ENCODE measurements at regions not wholly inside any gene's neighbourhood (a gene's known extent, or its start where the extent isn't known, plus 50 kb on each side); places are given as distances from the start of the nearest gene placed in this dataset.

- Histone ChIP-seq H3K27me3 (no peaks in the 10 kb centered on the region), H3K4me3 (no peak overlapping the region), H3K4me1 (no peaks in the 10 kb centered on the region), H3K27ac (no peak overlapping the region), H3K36me3 (no peaks in the 10 kb centered on the region), H3K9me3 (no peaks in the 10 kb centered on the region)
- DNase-seq (ENCODE audit: low spot score in 2 of 2): no peak
- intact Hi-C loops (cut with DNase I; ENCODE audit: low total_unique reads): no loop called here
- TF ChIP-seq CTCF (IDR thresholded peaks at IDR 0.05) (no peak), POLR2AphosphoS5 (IDR thresholded peaks at IDR 0.05) (no peak), POLR2A (IDR thresholded peaks at IDR 0.05) (no peak)
These were observed 59.8 kb downstream of the MRPS30 start for GRCh38 chr5:44868541-44868940.

- Histone ChIP-seq H3K27me3 (no peaks in the 10 kb centered on the region), H3K27ac (no peak overlapping the region), H3K36me3 (no peaks in the 10 kb centered on the region), H3K4me3 (no peak overlapping the region), H3K9me3 (no peaks in the 10 kb centered on the region), H3K4me1 (no peaks in the 10 kb centered on the region)
- TF ChIP-seq CTCF (IDR thresholded peaks at IDR 0.05) (no peak), POLR2A (IDR thresholded peaks at IDR 0.05) (no peak)
- intact Hi-C loops (cut with DNase I; ENCODE audit: low total_unique reads): no loop called here
- DNase-seq (ENCODE audit: low spot score in 2 of 2): no peak
These were observed 61.2 kb downstream of the MRPS30 start for GRCh38 chr5:44869928-44870327.

DNA sequence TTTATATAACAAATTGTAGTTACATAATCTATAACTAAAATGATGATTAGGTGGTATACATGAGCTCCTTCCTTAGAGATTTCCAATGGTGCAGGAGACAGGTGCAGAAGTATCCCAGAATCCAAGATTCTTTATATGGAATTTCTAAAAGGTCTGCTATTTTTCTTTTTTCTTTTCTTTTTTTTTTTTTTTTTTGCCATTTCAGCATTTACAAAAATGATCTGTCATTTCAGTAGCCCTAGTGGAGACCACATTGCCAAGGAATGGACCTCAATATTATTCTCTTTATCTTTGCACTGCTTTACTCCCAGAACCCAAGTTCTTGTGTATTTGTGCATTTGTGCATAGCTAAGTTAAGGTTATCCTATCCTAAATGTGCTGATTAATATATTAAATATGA lies 61.7 kb downstream of the MRPS30 start:
- Histone ChIP-seq H3K27ac (no peak overlapping the region), H3K4me1 (no peaks in the 10 kb centered on the region), H3K36me3 (no peaks in the 10 kb centered on the region), H3K4me3 (no peak overlapping the region), H3K27me3 (no peaks in the 10 kb centered on the region), H3K9me3 (no peaks in the 10 kb centered on the region)
- DNase-seq (ENCODE audit: low spot score in 2 of 2): no peak
- intact Hi-C loops (cut with DNase I; ENCODE audit: low total_unique reads): no loop called here
- TF ChIP-seq POLR2AphosphoS5 (IDR thresholded peaks at IDR 0.05) (no peak), CTCF (IDR thresholded peaks at IDR 0.05) (no peak), POLR2A (IDR thresholded peaks at IDR 0.05) (no peak)

DNA sequence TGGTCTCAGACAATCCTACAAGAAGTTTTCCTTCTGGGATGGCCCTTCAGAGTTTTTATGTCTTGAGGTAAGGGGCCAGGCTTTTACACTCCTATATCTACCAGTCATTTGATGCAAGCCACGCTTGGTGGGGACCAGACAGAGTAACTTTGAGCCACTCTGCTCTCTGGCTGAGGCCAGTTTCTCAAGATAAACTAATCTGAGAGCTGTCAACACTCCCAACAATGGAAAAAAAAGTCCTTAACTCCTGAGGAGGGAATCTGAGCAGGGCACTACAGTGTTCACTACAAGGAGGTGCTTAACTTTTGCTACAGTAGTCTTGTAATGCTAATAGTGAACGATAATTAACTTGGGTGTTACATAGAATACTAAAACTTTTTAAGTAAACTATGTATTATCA lies 62.7 kb downstream of the MRPS30 start:
- TF ChIP-seq POLR2AphosphoS5 (IDR thresholded peaks at IDR 0.05) (no peak), CTCF (IDR thresholded peaks at IDR 0.05) (no peak), POLR2A (IDR thresholded peaks at IDR 0.05) (no peak)
- H3K36me3 ChIP-seq: no peaks in the 10 kb centered on the region
- intact Hi-C loops (cut with DNase I; ENCODE audit: low total_unique reads): no loop called here
- no peaks in the 10 kb centered on the region for H3K27me3 ChIP-seq
- no peak overlapping the region for H3K4me3 ChIP-seq
- H3K27ac ChIP-seq: no peak overlapping the region
- no peaks in the 10 kb centered on the region for H3K9me3 ChIP-seq
- no peaks in the 10 kb centered on the region for H3K4me1 ChIP-seq
- no peak for DNase-seq (ENCODE audit: low spot score in 2 of 2)

- no peaks in the 10 kb centered on the region for H3K9me3 ChIP-seq
- intact Hi-C loops (cut with DNase I; ENCODE audit: low total_unique reads): no loop called here
- no peak overlapping the region for H3K4me3 ChIP-seq
- H3K4me1 ChIP-seq: no peaks in the 10 kb centered on the region
- H3K36me3 ChIP-seq: no peaks in the 10 kb centered on the region
- TF ChIP-seq CTCF (IDR thresholded peaks at IDR 0.05) (no peak), POLR2AphosphoS5 (IDR thresholded peaks at IDR 0.05) (no peak), POLR2A (IDR thresholded peaks at IDR 0.05) (no peak)
- no peak overlapping the region for H3K27ac ChIP-seq
- no peak for DNase-seq (ENCODE audit: low spot score in 2 of 2)
- H3K27me3 ChIP-seq: no peaks in the 10 kb centered on the region
These were observed 67.2 kb downstream of the MRPS30 start for GRCh38 chr5:44875661-44876605.

Data from breast epithelium (tissue), 4 donors.